BLaER1 treated with 17β-estradiol and CSF1 and Interleukin-3, amounts not matched to agents 10 nM and 100 nM (cell line): ENCODE measurements at regions not wholly inside any gene's neighbourhood (a gene's known extent, or its start where the extent isn't known, plus 50 kb on each side); places are given as distances from the start of the nearest gene placed in this dataset.

ENCODE experiments used
- H3K27ac ChIP-seq, 11 experiments: shearing (Covaris generic); formaldehyde crosslinking; 2 replicates each; pipeline ENCODE4 v1.8.1; 2022
- H3K27me3 ChIP-seq, 11 experiments: shearing (Covaris generic); formaldehyde crosslinking; 2 replicates each; pipeline ENCODE4 v1.8.1; 2022
- H3K36me3 ChIP-seq, 11 experiments: shearing (Covaris generic); formaldehyde crosslinking; 2 replicates each; pipeline ENCODE4 v1.8.1; 2022
- H3K4me1 ChIP-seq, 10 experiments: shearing (Covaris generic); formaldehyde crosslinking; 2 replicates each; pipeline ENCODE4 v1.8.1; 2022
- H3K4me2 ChIP-seq, 11 experiments: shearing (Covaris generic); formaldehyde crosslinking; 2 replicates each; pipeline ENCODE4 v1.8.1; 2022
- H3K4me3 ChIP-seq, 10 experiments: shearing (Covaris generic); formaldehyde crosslinking; 2 replicates each; pipeline ENCODE4 v1.8.1; 2022
- H3K9ac ChIP-seq, 11 experiments: shearing (Covaris generic); formaldehyde crosslinking; 2 replicates each; pipeline ENCODE4 v1.8.1; 2022
- H3K9me3 ChIP-seq, 11 experiments: shearing (Covaris generic); formaldehyde crosslinking; replicated peaks in 1 of 11; 2 replicates each; pipeline ENCODE4 v1.8.1; 2022
- H4K20me1 ChIP-seq, 11 experiments: shearing (Covaris generic); formaldehyde crosslinking; 2 replicates each; pipeline ENCODE4 v1.8.1; 2022
- Cebpa-rat ChIP-seq, 11 experiments: shearing (Covaris generic); IDR thresholded peaks; 2 replicates each; pipeline ENCODE4 v1.8.1; 2022

GRCh38 chr7:84524714-84525694 is 330.4 kb upstream of the SEMA3A start:
- H3K27me3 ChIP-seq, result no peaks in the 10 kb centered on the region
- H4K20me1 ChIP-seq, result no peaks in the 10 kb centered on the region
- H3K9ac ChIP-seq, result no peak overlapping the region
- H3K4me3 ChIP-seq, result no peak overlapping the region
- H3K36me3 ChIP-seq, result no peaks in the 10 kb centered on the region
- peak overlapping the region in 2 of 11 experiments; percentile 30 to 37; a peak in 3 of 22 replicates for H3K27ac ChIP-seq
- H3K4me1 ChIP-seq, result peaks cover 0 to 10% (median 6%) of the 10 kb centered on the region in 10 experiments; a peak in 9 of 20 replicates
- no peak for TF ChIP-seq Cebpa-rat (IDR thresholded peaks at IDR 0.05)
- H3K9me3 ChIP-seq, result peaks cover 0 to 12% (median 0%) of the 10 kb centered on the region in 11 experiments; a peak in 1 of 22 replicates
- H3K4me2 ChIP-seq, result no peak overlapping the region

DNA sequence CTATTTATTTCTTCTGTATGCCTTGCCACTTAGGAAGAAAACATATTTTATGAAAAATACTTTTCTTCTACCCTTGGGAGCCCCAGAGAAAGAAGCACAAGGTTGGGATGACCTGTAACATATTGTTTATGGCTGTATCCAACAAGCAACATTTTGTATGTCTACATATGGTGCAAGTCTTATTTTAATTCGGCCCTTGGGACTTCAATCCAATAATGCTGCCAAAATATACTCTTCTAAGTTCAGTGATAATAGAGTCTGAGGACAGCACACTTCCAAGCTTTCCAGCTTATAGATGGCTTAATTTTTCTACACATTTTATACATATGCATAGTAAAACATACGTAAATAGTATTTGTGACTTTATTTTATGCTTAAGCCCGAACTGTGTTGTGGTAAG is 318.5 kb upstream of the SEMA3A start:
- no peak overlapping the region for H3K4me2 ChIP-seq
- H4K20me1 ChIP-seq, result no peaks in the 10 kb centered on the region
- no peaks in the 10 kb centered on the region for H3K27me3 ChIP-seq

DNA sequence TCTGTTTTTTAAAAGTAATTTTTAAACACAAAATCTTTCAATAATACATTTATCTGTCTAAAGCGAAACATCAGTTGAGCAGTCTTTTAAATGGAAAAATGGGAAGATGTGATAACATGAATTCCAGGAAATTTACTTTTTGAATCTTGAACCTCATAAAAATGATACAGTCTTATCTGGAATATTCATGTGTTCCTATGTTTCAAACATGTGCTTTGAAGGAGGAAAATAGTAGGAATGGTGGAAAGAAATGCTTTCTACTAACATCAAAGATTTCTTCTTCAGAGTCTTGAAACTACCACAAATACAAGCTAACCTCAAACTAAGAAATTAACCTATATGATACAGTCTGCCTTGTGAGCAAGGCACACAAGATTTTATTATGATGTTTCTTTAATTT is 317.5 kb upstream of the SEMA3A start:
- H3K27me3 ChIP-seq, result no peaks in the 10 kb centered on the region
- H3K4me3 ChIP-seq, result no peak overlapping the region
- H3K4me2 ChIP-seq, result no peak overlapping the region
- H3K9me3 ChIP-seq, result no peaks in the 10 kb centered on the region
- no peaks in the 10 kb centered on the region for H4K20me1 ChIP-seq
- no peaks in the 10 kb centered on the region for H3K36me3 ChIP-seq
- H3K4me1 ChIP-seq, result peaks cover 0 to 11% (median 0%) of the 10 kb centered on the region in 10 experiments; a peak in 3 of 20 replicates
- H3K9ac ChIP-seq, result no peak overlapping the region
- no peak for TF ChIP-seq Cebpa-rat (IDR thresholded peaks at IDR 0.05)
- no peak overlapping the region for H3K27ac ChIP-seq

More for the DNA sequence above, 318.5 kb upstream of the SEMA3A start:
- Histone ChIP-seq H3K9ac (no peak overlapping the region), H3K27ac (no peak overlapping the region), H3K36me3 (no peaks in the 10 kb centered on the region), H3K4me3 (no peak overlapping the region), H3K9me3 (no peaks in the 10 kb centered on the region), H3K4me1 (peaks cover 0 to 11% (median 0%) of the 10 kb centered on the region in 10 experiments; a peak in 3 of 20 replicates)
- TF ChIP-seq Cebpa-rat (IDR thresholded peaks at IDR 0.05), result no peak

- H3K4me2 ChIP-seq, result peak overlapping the region in 2 of 11 experiments; percentile 0 to 53; a peak in 3 of 22 replicates
Observed at GRCh38 chr7:84510505-84510904, 315.9 kb upstream of the SEMA3A start.

GRCh38 chr7:84509522-84509921 is 314.9 kb upstream of the SEMA3A start:
- no peaks in the 10 kb centered on the region for H3K36me3 ChIP-seq
- no peak overlapping the region for H3K4me3 ChIP-seq
- peaks cover 0 to 11% (median 0%) of the 10 kb centered on the region in 10 experiments; a peak in 3 of 20 replicates for H3K4me1 ChIP-seq
- H3K27me3 ChIP-seq, result no peaks in the 10 kb centered on the region
- H3K9ac ChIP-seq, result no peak overlapping the region
- H3K4me2 ChIP-seq, result no peak overlapping the region
- no peak overlapping the region for H3K27ac ChIP-seq
- no peaks in the 10 kb centered on the region for H4K20me1 ChIP-seq
- H3K9me3 ChIP-seq, result no peaks in the 10 kb centered on the region
- no peak for TF ChIP-seq Cebpa-rat (IDR thresholded peaks at IDR 0.05)

More at GRCh38 chr7:84510505-84510904, 315.9 kb upstream of the SEMA3A start:
- Histone ChIP-seq H3K36me3 (no peaks in the 10 kb centered on the region), H3K4me3 (no peak overlapping the region), H3K9me3 (no peaks in the 10 kb centered on the region), H3K4me1 (peaks cover 0 to 11% (median 0%) of the 10 kb centered on the region in 10 experiments; a peak in 3 of 20 replicates), H3K9ac (no peak overlapping the region), H3K27me3 (no peaks in the 10 kb centered on the region), H4K20me1 (no peaks in the 10 kb centered on the region), H3K27ac (no peak overlapping the region; a peak in 1 of 22 replicates)
- no peak for TF ChIP-seq Cebpa-rat (IDR thresholded peaks at IDR 0.05)

DNA sequence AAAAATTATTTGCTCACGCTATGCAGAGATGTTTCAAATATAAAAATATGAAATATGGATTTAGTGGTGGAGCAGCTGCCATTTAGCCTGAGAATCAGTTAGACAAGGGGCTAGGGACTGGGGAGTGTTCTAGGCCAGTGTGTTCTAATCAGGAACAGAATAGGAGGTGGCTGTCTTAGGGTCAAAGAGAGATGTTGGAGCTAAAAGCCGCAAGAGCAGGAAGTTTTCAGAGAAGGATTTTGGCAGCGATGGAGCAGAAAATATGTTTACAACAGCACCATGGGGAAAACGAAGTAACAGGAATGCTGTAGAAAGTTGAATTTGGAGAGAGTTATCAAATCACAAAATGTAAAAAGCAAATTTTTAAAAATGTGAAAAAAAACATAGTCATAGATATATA is 314.0 kb upstream of the SEMA3A start:
- no peak for TF ChIP-seq Cebpa-rat (IDR thresholded peaks at IDR 0.05)
- Histone ChIP-seq H3K9ac (no peak overlapping the region), H3K4me1 (peaks cover 0 to 11% (median 0%) of the 10 kb centered on the region in 10 experiments; a peak in 3 of 20 replicates), H3K27ac (no peak overlapping the region), H4K20me1 (no peaks in the 10 kb centered on the region), H3K27me3 (no peaks in the 10 kb centered on the region), H3K4me2 (no peak overlapping the region), H3K4me3 (no peak overlapping the region), H3K9me3 (no peaks in the 10 kb centered on the region), H3K36me3 (no peaks in the 10 kb centered on the region)

DNA sequence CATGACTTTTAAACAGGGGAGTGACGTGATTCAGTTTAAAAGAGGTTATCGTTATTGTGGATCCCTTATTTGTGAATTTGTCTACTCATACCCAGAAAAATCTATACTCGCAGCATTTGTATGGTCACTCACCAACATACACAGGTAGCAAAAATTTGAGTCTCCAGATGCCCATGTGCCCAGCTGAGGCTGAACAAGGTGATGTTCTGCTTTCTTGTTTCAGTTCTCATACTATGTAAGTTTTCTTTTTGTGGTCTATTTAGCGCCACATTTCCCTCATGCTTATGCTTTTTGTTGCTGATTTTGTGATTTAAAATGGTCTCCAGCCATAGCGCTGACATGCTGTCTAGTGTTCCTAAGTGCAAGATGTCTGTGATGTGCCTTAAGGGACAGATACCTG is 312.9 kb upstream of the SEMA3A start:
- no peaks in the 10 kb centered on the region for H4K20me1 ChIP-seq
- no peak overlapping the region for H3K27ac ChIP-seq
- H3K36me3 ChIP-seq, result no peaks in the 10 kb centered on the region
- H3K4me2 ChIP-seq, result no peak overlapping the region
- H3K4me3 ChIP-seq, result no peak overlapping the region
- H3K9me3 ChIP-seq, result no peaks in the 10 kb centered on the region
- no peak overlapping the region for H3K9ac ChIP-seq
- H3K4me1 ChIP-seq, result peaks cover 0 to 11% (median 0%) of the 10 kb centered on the region in 10 experiments; a peak in 3 of 20 replicates
- no peaks in the 10 kb centered on the region for H3K27me3 ChIP-seq
- no peak for TF ChIP-seq Cebpa-rat (IDR thresholded peaks at IDR 0.05)

- Histone ChIP-seq H3K4me2 (no peak overlapping the region), H3K36me3 (no peaks in the 10 kb centered on the region), H4K20me1 (no peaks in the 10 kb centered on the region), H3K27me3 (no peaks in the 10 kb centered on the region), H3K4me1 (peaks cover 0 to 11% (median 0%) of the 10 kb centered on the region in 10 experiments; a peak in 3 of 20 replicates), H3K9me3 (no peaks in the 10 kb centered on the region), H3K27ac (no peak overlapping the region), H3K4me3 (no peak overlapping the region), H3K9ac (no peak overlapping the region)
- TF ChIP-seq Cebpa-rat (IDR thresholded peaks at IDR 0.05), result no peak
Observed at GRCh38 chr7:84506151-84506550, 311.6 kb upstream of the SEMA3A start.

- no peaks in the 10 kb centered on the region for H3K4me1 ChIP-seq
- no peak for TF ChIP-seq Cebpa-rat (IDR thresholded peaks at IDR 0.05)
- no peaks in the 10 kb centered on the region for H4K20me1 ChIP-seq
- H3K27me3 ChIP-seq, result no peaks in the 10 kb centered on the region
- H3K9ac ChIP-seq, result no peak overlapping the region
- H3K4me2 ChIP-seq, result no peak overlapping the region
- H3K36me3 ChIP-seq, result no peaks in the 10 kb centered on the region
- no peaks in the 10 kb centered on the region for H3K9me3 ChIP-seq
- H3K4me3 ChIP-seq, result no peak overlapping the region
- H3K27ac ChIP-seq, result no peak overlapping the region
Observed at GRCh38 chr7:84502239-84502638, 307.6 kb upstream of the SEMA3A start.
